ENCODE measurements at regions not wholly inside any gene's neighbourhood (a gene's known extent, or its start where the extent isn't known, plus 50 kb on each side); places are given as distances from the start of the nearest gene placed in this dataset.

GRCh38 chr3:18054625-18055024, 312.2 kb upstream of the TBC1D5 start:
- intact Hi-C loops (cut with DNase I), result no loop called here
- no peak for DNase-seq

DNA sequence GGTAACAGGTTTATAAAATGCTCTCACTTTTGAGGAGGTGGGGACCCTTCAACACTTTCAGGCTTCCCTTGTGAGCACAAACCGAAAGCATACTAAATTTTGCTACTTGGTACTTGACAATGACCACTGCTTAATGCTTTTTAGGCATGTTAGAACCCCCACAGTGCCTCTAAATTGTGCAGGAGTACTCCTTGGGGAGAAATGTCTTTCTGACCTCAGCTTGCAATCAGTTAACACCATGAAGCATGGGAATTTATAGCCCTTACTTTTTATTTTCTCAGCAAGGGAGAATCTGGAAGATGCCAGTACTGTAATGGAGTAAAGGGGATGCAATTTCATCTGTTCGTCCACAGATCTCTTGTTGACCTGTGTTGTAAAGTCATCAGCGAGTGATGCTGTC, 308.9 kb upstream of the TBC1D5 start:
- no peak for DNase-seq
- intact Hi-C loops (cut with DNase I), result no loop called here

DNA sequence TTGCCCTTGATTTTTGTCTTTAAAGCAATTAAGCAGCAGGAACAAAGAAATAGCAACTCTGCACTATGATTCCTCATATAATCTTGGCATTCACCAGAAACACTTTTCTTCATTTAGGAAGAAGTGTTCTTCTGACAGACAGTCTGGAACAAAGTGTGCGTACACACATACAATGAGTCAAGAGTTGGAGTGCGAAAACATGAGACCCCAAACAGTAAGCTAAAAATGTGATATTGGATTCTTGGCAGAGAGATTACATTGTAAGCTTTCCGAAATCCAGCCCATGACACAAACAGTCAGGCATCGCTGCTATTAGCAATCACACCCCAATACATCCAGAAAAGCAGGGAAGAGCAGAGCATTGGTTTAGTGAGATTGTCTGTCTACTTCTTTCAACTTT, 306.7 kb upstream of the TBC1D5 start:
- intact Hi-C loops (cut with DNase I), result no loop called here
- no peak for DNase-seq

DNA sequence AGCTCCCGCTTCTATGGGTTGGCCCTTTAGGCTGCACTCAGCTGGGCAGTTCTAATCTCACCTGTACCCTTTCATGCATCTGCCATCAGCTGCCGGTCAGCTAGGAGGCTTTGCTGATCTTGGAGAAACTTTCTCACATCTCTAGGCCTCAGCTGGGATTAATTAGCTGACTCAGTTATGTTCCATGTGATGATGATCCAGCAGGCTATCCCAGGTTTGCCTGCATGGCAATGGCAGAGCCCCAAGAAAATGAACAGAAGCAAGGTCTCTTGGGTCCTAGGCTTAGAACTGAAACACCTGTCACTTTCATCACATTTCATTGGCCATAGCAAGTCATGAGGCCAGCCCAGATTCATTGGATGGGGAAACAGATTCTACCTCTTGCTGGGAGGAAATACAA, 304.6 kb upstream of the TBC1D5 start:
- DNase-seq, result no peak

GRCh38 chr3:18046131-18046915, 303.9 kb upstream of the TBC1D5 start:
- DNase-seq, result no peak
- intact Hi-C loops (cut with DNase I), result no loop called here

More for the DNA sequence above, 304.6 kb upstream of the TBC1D5 start:
- intact Hi-C loops (cut with DNase I), result no loop called here

DNA sequence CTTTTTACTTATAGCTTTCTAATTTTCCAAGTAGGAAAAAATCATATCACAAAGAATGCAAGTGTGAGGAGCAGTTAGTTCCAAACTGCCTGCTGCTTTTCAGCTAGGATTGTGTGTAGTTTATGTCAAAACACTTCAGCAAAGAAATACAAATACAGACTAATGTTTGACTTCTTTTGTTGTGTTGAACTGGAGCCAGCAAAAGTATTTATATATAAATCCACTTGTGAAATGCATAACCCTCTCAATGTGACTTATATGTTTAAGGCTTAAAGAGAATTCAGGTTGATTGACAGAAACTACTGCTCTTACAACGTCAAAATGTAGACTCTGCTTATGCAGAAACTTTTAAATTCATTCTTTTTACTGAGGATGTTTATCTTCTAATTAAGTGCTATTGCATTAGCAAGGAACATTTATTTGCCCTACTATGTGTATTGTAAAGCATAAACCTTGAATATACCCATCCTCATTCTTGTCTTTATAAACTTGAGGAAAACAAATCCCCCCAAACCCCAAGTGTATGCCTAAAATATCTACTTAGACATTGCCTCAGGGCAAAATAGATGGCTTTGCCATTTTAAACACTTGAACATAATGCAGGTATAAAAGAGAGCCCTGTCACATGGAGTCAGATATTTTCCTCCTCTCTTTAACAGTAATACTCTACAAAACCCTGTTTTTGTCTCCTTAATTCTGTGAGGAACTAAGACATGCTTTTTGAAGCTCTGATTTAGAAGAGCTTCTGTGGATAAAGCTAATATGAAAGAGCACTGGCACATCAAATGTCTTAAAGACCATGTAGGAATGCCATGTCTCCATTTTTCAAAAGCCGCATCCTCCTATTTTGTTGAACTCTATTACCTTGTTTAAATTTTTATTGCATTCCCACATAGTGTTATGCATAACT, 302.8 kb upstream of the TBC1D5 start:
- intact Hi-C loops (cut with DNase I), result no loop called here
- no peak for DNase-seq

GRCh38 chr3:18044191-18044590, 301.8 kb upstream of the TBC1D5 start:
- DNase-seq, result no peak
- intact Hi-C loops (cut with DNase I), result no loop called here

- no peak for DNase-seq
- intact Hi-C loops (cut with DNase I), result no loop called here
Observed at GRCh38 chr3:18036450-18036815, 294.0 kb upstream of the TBC1D5 start.

DNA sequence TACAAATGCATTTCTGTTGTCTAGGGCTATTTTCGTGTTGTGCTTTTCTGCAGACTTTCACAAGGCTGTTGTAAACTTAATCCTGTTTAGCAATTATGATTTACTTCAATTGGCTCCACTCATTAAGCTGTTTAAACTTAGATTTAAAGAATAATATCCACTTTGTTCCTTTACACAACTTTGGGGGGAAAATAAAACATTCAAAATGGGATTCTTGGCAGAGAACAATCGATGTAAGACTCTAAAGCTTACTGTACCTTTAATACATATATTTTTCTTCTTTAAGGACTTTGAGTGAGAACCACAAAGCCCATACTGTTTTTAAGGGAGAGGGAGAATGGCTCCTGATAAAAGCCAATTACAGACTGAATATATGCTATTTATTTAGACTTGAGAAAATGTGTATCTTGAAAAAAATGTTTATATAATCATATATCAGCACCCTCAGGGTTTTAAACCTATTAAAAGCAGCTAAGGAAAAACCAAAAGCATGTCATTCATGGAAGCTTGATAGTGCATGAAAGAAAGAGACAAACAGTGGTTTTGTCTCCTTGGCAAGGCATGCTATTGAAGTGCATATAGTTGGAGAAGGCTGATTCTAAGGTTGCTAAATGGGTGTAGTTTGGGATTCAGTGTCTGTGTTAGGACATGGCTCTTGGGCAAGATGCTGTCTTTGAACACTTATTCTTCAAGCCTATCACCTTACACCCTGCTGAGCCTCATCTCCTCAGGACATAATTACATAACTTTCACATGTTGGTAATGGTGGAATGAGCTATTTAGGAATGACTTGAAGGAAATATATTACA, 293.4 kb upstream of the TBC1D5 start:
- no peak for DNase-seq
- intact Hi-C loops (cut with DNase I), result no loop called here

GRCh38 chr3:18033581-18034108, 291.2 kb upstream of the TBC1D5 start:
- intact Hi-C loops (cut with DNase I), result no loop called here
- DNase-seq, result no peak

GRCh38 chr3:18030371-18030870, 288.0 kb upstream of the TBC1D5 start:
- DNase-seq, result no peak
- intact Hi-C loops (cut with DNase I), result no loop called here

GRCh38 chr3:18027161-18027939, 284.9 kb upstream of the TBC1D5 start:
- no peak for DNase-seq
- intact Hi-C loops (cut with DNase I), result no loop called here

GRCh38 chr3:18024715-18025114, 282.3 kb upstream of the TBC1D5 start:
- intact Hi-C loops (cut with DNase I), result no loop called here
- no peak for DNase-seq

DNA sequence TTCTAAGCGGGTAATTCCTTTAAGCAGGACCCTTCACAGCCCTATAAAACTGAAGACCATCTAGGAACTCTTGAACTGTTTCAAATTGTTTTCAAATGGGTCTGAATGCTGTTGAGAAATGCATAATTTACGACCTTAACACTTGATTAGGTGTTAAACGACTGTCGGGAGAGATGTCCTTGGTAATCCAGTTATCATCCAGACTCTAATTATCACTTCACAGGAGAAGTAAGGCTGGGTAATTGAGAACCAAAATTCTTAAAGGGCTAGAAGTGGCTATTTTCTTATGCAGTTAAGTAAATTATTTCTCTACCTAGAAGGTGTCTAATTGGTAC, 276.7 kb upstream of the TBC1D5 start:
- intact Hi-C loops (cut with DNase I), result no loop called here
- no peak for DNase-seq

DNA sequence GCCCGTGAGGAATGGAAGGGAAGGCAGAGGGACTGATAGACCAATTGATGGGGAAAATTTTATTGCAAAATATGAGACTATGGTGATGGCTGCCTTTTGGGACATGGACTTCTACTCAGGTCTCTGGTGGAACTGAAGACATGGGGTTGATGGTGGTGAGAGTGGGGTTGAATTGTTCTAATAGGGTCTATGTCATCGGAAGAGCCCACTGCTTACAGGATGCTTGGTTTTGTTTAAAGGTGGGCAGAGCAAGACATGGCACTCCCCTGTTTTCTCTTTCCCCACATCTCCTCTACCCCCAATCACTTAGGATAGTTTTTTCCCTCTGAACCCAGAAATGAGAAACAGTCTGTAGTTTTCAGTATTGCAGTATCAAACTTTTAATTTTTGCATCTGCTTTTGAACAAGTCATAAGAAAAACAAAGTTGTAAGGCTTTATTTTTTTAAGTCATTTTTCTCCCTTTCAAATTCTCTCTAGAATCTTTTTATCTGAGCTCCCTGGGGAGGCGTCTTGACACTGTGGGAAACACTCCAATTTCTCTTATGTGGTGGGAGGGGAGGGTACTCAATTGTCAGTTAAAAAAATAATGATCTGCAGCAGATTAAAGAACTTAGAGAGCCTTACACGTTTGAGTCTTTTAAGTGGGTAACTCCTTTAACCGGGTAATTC, 276.2 kb upstream of the TBC1D5 start:
- no peak for DNase-seq
- intact Hi-C loops (cut with DNase I), result no loop called here

DNA sequence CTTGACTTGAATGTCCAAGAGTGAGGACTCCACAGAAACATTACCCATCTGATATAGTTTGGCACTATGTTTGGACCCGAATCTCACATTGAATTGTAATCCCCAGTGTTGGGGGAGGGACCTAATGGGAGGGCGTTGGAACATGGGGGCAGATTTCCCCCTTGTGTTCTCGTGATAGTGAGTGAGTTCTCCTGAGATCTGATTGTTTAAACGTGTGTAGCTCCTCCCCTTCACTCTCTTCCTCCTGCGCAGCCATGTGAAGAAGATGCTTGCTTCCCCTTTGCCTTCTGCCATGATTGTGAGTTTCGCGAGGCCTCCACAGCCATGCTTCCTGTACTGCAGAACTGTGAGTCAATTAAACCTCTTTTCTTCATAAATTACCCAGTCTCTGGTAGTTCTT, 273.9 kb upstream of the TBC1D5 start:
- no peak for DNase-seq
- intact Hi-C loops (cut with DNase I), result no loop called here

DNA sequence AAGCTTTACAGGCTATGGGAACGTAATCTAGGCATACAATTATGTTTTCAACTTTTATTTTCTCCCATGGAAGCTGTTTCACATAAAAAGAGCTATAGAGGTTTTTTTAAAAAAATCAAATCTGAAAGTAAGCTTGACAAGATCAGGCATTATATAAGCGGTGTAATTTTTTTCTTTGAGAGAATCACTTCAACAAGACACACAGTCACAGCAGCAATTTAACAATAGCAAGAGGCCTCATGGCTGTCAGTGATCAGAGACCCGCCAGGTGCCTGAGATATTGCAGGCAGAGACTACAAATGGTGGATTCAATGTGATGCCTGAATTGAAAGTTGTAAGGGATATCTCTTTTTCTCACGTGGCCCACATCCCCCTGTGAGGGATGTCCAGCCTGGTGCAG, 270.5 kb upstream of the TBC1D5 start:
- intact Hi-C loops (cut with DNase I), result no loop called here
- DNase-seq, result no peak

DNA sequence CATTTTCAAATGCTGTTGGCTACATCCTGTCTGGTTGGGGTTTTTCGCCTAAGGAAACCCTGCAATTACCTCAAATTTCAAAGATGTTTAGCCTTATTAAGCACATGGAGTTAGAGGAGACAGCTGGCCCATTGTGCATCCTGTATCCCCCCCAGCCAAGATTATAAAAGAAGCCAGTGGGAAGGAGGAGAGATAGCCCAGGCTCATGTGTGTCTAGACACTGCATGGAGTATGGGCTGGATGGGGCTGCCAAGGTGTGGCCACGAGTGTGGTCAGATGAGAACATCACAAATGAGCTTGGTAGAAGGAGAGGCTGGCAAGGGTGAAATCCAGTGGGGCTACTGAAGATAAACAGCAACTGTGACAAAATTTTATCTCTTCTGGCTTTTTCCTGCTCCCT, 270.0 kb upstream of the TBC1D5 start:
- DNase-seq, result no peak

DNA sequence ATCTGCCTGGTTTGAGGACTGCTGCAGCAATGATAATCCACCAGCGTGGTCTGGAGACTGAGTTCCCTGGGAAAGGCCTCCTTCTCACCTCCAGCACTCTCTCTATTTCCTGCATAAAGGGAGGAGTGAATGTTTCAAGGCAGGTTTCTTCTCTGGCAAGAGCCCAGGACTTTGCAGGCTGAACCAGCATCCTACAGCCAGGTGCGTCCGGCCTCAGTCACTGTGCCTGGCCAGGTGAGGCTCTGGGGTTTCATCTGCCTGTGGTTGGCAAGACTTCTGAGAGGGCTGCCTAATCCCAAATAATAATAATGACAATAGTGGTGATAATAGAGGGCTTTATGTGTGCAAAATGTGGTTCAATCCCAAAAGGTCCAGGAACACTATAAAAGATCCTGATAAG, 269.0 kb upstream of the TBC1D5 start:
- peak in 1 of 10 donors; percentile 61 for DNase-seq
- intact Hi-C loops (cut with DNase I), result no loop called here

More for the DNA sequence above, 270.0 kb upstream of the TBC1D5 start:
- intact Hi-C loops (cut with DNase I), result no loop called here

Data from posterior cingulate gyrus (tissue), 11 donors.